ENCODE measurements at regions not wholly inside any gene's neighbourhood (a gene's known extent, or its start where the extent isn't known, plus 50 kb on each side); places are given as distances from the start of the nearest gene placed in this dataset.

- in situ Hi-C loops (cut with HindIII; ENCODE audit: low sequenced_read_pairs), result no loop called here
- H3K4me3 ChIP-seq (ENCODE audit: low read depth, low read length), result no peak overlapping the region
- peak; percentile 54 for DNase-seq (ENCODE audit: low read depth)
- no peak for TF ChIP-seq CTCF (IDR thresholded peaks at IDR 0.05; ENCODE audit: low read depth, low read length, missing control alignments)
These were observed 780.7 kb downstream of the NR2F1-AS1 start for GRCh38 chr5:92800365-92800764.

GRCh38 chr5:92795633-92796032 lies 785.4 kb downstream of the NR2F1-AS1 start:
- no peak for TF ChIP-seq CTCF (IDR thresholded peaks at IDR 0.05; ENCODE audit: low read depth, low read length, missing control alignments)
- no peak for DNase-seq (ENCODE audit: low read depth)
- in situ Hi-C loops (cut with HindIII; ENCODE audit: low sequenced_read_pairs), result no loop called here
- no peak overlapping the region for H3K4me3 ChIP-seq (ENCODE audit: low read depth, low read length)

DNA sequence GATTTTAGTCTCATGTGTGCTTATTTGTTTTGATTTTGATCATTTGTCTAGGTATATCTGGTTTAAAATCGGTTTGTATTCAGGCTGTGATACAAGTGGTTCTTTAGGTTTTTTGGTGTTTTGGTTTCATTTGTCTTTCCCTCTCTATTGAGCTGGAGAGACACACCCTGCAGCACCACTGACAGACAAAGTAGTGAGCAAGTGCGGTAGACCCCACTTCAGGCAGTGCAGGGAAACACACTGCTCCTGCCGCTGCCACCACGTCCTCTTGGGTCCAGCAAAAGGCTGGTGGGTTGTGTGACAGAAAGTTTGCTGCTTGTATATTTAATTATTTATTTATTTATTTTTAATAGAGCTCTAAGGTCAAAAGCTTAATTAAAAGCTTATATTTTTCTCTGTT lies 801.0 kb downstream of the NR2F1-AS1 start:
- TF ChIP-seq CTCF (IDR thresholded peaks at IDR 0.05; ENCODE audit: low read depth, low read length, missing control alignments), result no peak
- H3K4me3 ChIP-seq (ENCODE audit: low read depth, low read length), result no peak overlapping the region
- DNase-seq (ENCODE audit: low read depth), result no peak
- in situ Hi-C loops (cut with HindIII; ENCODE audit: low sequenced_read_pairs), result no loop called here

DNA sequence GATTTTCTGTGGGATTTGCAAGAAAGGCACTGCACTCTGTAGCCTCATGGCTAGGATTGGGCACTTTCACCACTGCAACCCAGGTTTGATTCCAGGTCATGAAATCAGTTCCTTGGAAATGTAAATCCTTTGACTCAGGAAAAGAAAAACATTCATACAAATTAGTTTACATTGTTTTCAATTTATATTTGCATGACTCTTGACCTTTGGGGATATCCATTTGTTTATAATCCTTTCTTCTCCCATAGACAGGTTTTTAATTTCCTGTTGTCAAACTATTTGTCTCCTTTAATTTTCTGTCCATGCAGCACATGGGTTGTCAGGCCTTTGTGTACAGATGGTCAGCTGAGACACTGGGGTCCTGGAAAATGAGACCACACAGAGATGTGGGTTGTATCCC lies 801.5 kb downstream of the NR2F1-AS1 start:
- DNase-seq (ENCODE audit: low read depth), result no peak
- no peak for TF ChIP-seq CTCF (IDR thresholded peaks at IDR 0.05; ENCODE audit: low read depth, low read length, missing control alignments)
- no peak overlapping the region for H3K4me3 ChIP-seq (ENCODE audit: low read depth, low read length)
- in situ Hi-C loops (cut with HindIII; ENCODE audit: low sequenced_read_pairs), result no loop called here

DNA sequence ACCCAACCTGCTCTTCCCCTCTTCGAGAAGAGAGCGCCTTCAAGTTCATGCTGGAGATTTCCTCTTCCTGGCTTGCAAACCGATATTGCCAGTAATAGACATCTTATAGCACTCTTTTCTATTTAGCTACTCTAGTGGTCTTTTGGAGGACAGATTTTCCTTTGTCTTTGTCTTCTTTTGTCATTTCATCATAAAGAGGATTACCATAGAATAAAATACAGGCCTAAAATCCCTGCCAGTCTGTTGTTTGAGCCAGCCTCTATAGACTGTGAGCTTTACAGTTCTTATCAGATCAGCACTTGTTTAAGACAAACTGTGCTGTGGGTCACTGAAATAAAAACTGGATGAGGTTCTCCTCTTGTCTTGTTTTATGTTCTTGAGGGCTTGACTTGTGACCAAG lies 802.8 kb downstream of the NR2F1-AS1 start:
- no peak for TF ChIP-seq CTCF (IDR thresholded peaks at IDR 0.05; ENCODE audit: low read depth, low read length, missing control alignments)
- no peak for DNase-seq (ENCODE audit: low read depth)

GRCh38 chr5:92777421-92777820 lies 803.6 kb downstream of the NR2F1-AS1 start:
- in situ Hi-C loops (cut with HindIII; ENCODE audit: low sequenced_read_pairs), result no loop called here
- DNase-seq (ENCODE audit: low read depth), result no peak
- TF ChIP-seq CTCF (IDR thresholded peaks at IDR 0.05; ENCODE audit: low read depth, low read length, missing control alignments), result no peak
- H3K4me3 ChIP-seq (ENCODE audit: low read depth, low read length), result no peak overlapping the region

More for the DNA sequence above, 802.8 kb downstream of the NR2F1-AS1 start:
- in situ Hi-C loops (cut with HindIII; ENCODE audit: low sequenced_read_pairs), result no loop called here
- no peak overlapping the region for H3K4me3 ChIP-seq (ENCODE audit: low read depth, low read length)

Data from astrocyte of the cerebellum (primary cell).